Activated T-cell treated with anti-CD3 and anti-CD28 coated beads, Interleukin-2, amount 50 U/mL, for 72 hours (primary cell): ENCODE measurements at regions not wholly inside any gene's neighbourhood (a gene's known extent, or its start where the extent isn't known, plus 50 kb on each side); places are given as distances from the start of the nearest gene placed in this dataset.

Source experiments
- ATAC-seq, 2 donors: fragments of 150-1000 bp; cut with Tn5 transposase; replicated peaks in 1 of 2; 2 replicates each; pipeline ENCODE4 v1.10.0; 2021; ENCODE audit warnings: moderate library complexity in 2 of 2, mild to moderate bottlenecking in 1 of 2
- DNase-seq, 2 donors: peaks; one replicate each; pipeline ENCODE4 v3.0.0; 2021 to 2022; ENCODE audit warnings: mixed read lengths in 1 of 2
- H3K27ac Mint-ChIP-seq: one replicate; pipeline ENCODE4 v1.8.0; 2022; ENCODE audit warnings: mild to moderate bottlenecking, moderate library complexity, mixed read lengths
- H3K27me3 Mint-ChIP-seq: one replicate; pipeline ENCODE4 v1.8.0; 2022; ENCODE audit warnings: low read depth, mixed read lengths
- H3K36me3 Mint-ChIP-seq, 2 donors: one replicate each; pipeline ENCODE4 v1.8.0; 2022; ENCODE audit warnings: mixed read lengths in 2 of 2, mild to moderate bottlenecking in 1 of 2; ENCODE audit not compliant: insufficient read depth in 2 of 2
- H3K4me1 Mint-ChIP-seq: one replicate; pipeline ENCODE4 v1.8.0; 2022; ENCODE audit warnings: low read depth, mixed read lengths
- H3K4me3 Mint-ChIP-seq, 2 donors: one replicate each; pipeline ENCODE4 v1.8.0; 2022; ENCODE audit warnings: mild to moderate bottlenecking in 2 of 2, mixed read lengths in 2 of 2, moderate library complexity in 2 of 2
- H3K9me3 Mint-ChIP-seq, 2 donors: one replicate each; pipeline ENCODE4 v1.8.0; 2022; ENCODE audit warnings: mixed read lengths in 2 of 2

DNA sequence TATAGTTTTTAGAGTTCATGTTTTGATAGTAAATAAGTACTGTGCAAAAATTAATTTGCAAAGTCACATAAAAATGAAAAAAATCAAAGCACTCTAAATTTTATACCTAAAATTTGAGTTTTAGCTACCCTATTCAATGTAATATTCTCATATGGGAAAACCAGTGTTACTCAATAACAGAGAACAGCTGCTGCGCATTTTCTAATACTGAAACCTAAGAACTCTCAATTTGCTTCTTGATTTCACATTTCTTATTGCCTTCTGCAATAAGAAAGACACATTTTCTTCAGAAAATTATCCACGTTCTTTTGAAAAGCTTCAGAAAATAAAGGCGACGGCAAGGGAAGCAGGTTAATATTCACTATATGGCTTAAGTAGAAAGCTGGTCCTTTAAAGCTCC, 199.1 kb upstream of the CCDC150 start:
- no peak overlapping the region for H3K4me3 Mint-ChIP-seq

GRCh38 chr2:196441527-196441926, 198.0 kb upstream of the CCDC150 start:
- no peak overlapping the region for H3K27ac Mint-ChIP-seq
- ATAC-seq (peak in 1 of 2 donors; percentile 61), DNase-seq (peak in 1 of 2 donors; percentile 12)
- peaks cover 0 to 3% of the 10 kb centered on the region in 2 donors for H3K9me3 Mint-ChIP-seq
- no peaks in the 10 kb centered on the region for H3K4me1 Mint-ChIP-seq
- no peak overlapping the region for H3K4me3 Mint-ChIP-seq
- no peaks in the 10 kb centered on the region for H3K27me3 Mint-ChIP-seq
- H3K36me3 Mint-ChIP-seq = no peaks in the 10 kb centered on the region

More for the DNA sequence above, 199.1 kb upstream of the CCDC150 start:
- no peaks in the 10 kb centered on the region for H3K9me3 Mint-ChIP-seq
- no peaks in the 10 kb centered on the region for H3K27me3 Mint-ChIP-seq
- H3K36me3 Mint-ChIP-seq = no peaks in the 10 kb centered on the region
- ATAC-seq = no peak
- no peak overlapping the region for H3K27ac Mint-ChIP-seq
- H3K4me1 Mint-ChIP-seq = no peaks in the 10 kb centered on the region
- DNase-seq = no peak

- ATAC-seq (no peak), DNase-seq (no peak)
- H3K27me3 Mint-ChIP-seq = no peaks in the 10 kb centered on the region
- H3K27ac Mint-ChIP-seq = no peak overlapping the region
- no peaks in the 10 kb centered on the region for H3K36me3 Mint-ChIP-seq
- no peak overlapping the region for H3K4me3 Mint-ChIP-seq
- H3K9me3 Mint-ChIP-seq = peaks cover 0 to 3% of the 10 kb centered on the region in 2 donors
- H3K4me1 Mint-ChIP-seq = no peaks in the 10 kb centered on the region
These were observed 197.3 kb upstream of the CCDC150 start for GRCh38 chr2:196442211-196442610.

DNA sequence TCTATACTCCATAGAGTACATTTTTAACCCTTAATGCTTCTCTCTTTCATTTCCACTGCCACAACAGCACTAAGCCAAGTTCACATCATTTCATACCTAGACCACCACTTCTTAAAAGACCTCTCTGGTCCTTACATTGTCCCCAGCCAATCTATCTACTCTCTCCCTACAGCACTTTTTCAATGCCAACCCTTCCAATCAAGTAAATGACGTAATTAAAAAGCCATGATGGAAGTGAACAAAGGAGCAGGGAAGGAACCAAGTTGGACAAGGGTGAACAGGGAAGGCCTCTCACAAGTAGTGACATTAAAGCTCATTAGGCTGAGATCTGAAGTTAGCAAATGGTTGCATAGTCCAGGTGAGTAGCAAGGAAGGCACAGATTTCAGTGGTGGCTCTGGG, 195.1 kb upstream of the CCDC150 start:
- H3K27me3 Mint-ChIP-seq = no peaks in the 10 kb centered on the region
- DNase-seq (no peak), ATAC-seq (no peak)
- no peak overlapping the region for H3K4me3 Mint-ChIP-seq
- no peak overlapping the region for H3K27ac Mint-ChIP-seq
- H3K36me3 Mint-ChIP-seq = no peaks in the 10 kb centered on the region
- peaks cover 0 to 3% of the 10 kb centered on the region in 2 donors for H3K9me3 Mint-ChIP-seq
- no peaks in the 10 kb centered on the region for H3K4me1 Mint-ChIP-seq

GRCh38 chr2:196445991-196446390, 193.5 kb upstream of the CCDC150 start:
- Mint-ChIP-seq H3K4me3 (no peak overlapping the region), H3K9me3 (peaks cover 0 to 3% of the 10 kb centered on the region in 2 donors), H3K4me1 (no peaks in the 10 kb centered on the region), H3K36me3 (no peaks in the 10 kb centered on the region), H3K27me3 (no peaks in the 10 kb centered on the region), H3K27ac (no peak overlapping the region)
- DNase-seq (no peak), ATAC-seq (no peak)

DNA sequence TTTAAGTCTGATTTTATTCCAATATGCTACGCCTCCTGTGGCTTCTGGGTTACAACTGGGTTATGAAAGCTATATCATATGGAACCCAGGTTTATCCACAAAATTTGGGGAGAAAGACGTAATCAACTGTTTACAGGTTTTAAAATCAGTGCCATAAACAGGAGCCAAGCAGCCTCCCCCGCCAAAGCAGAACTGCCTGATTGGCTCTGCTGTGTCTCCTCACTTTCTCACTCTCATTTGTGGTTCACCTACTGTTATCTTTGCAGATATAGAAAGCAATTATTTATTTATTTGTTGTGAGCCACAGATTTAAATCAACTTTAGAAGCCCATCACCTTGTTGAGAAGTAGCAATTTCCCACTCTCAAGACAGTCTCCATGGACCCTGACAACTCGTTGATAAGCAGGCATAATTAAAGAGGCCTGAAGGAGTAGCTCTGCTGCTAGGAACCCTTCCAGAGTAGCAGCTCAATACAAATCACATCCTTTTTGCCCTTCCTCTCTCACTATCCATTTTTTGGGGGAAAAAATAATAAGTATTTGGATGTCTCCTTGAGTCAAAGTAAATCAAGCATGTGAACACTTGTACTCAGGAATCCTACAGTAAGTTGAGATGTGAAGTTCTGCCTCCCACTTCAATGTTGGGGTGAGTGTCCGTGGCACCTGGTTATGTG, 191.0 kb upstream of the CCDC150 start:
- DNase-seq = no peak
- Mint-ChIP-seq H3K27me3 (no peaks in the 10 kb centered on the region), H3K4me1 (no peaks in the 10 kb centered on the region), H3K4me3 (no peak overlapping the region), H3K9me3 (peaks cover 0 to 3% of the 10 kb centered on the region in 2 donors), H3K36me3 (no peaks in the 10 kb centered on the region), H3K27ac (no peak overlapping the region)
- no peak for ATAC-seq

GRCh38 chr2:196449083-196449482, 190.4 kb upstream of the CCDC150 start:
- ATAC-seq = peak in 1 of 2 donors; percentile 61
- DNase-seq = no peak
- Mint-ChIP-seq H3K4me1 (no peaks in the 10 kb centered on the region), H3K4me3 (no peak overlapping the region), H3K9me3 (peaks cover 0 to 3% of the 10 kb centered on the region in 2 donors), H3K36me3 (no peaks in the 10 kb centered on the region), H3K27ac (no peak overlapping the region), H3K27me3 (no peaks in the 10 kb centered on the region)

GRCh38 chr2:196452758-196453157, 186.8 kb upstream of the CCDC150 start:
- DNase-seq (no peak), ATAC-seq (no peak)
- no peaks in the 10 kb centered on the region for H3K4me1 Mint-ChIP-seq
- no peak overlapping the region for H3K27ac Mint-ChIP-seq
- H3K9me3 Mint-ChIP-seq = no peaks in the 10 kb centered on the region
- no peaks in the 10 kb centered on the region for H3K36me3 Mint-ChIP-seq
- H3K4me3 Mint-ChIP-seq = no peak overlapping the region
- peaks cover 18% of the 10 kb centered on the region for H3K27me3 Mint-ChIP-seq

DNA sequence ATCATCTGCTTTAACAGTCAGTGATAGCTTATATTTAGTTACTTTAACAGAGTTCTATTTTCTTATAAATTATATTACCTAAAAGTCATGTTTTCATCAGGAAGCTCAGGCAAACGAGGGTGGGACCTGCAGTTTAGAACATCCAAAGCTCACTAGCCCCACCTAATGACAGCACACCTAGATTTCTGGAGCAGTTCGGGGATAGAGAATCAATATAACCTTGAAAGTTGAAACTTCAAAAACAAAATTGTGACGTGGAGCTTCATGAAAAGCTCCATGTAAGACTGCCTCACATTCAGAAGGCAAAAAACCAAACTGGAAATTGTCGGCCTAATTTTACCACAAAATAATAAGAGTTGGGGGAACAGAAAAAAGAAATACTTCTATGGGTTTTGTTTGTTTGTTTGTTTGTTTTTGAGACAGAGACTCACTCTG, 185.9 kb upstream of the CCDC150 start:
- DNase-seq (peak; percentile 50 to 53), ATAC-seq (peak; percentile 55 to 58)
- H3K27me3 Mint-ChIP-seq = peaks cover 27% of the 10 kb centered on the region
- H3K9me3 Mint-ChIP-seq = no peaks in the 10 kb centered on the region
- H3K36me3 Mint-ChIP-seq = no peaks in the 10 kb centered on the region
- no peaks in the 10 kb centered on the region for H3K4me1 Mint-ChIP-seq
- H3K4me3 Mint-ChIP-seq = no peak overlapping the region
- no peak overlapping the region for H3K27ac Mint-ChIP-seq

GRCh38 chr2:196454492-196454891, 185.0 kb upstream of the CCDC150 start:
- H3K27ac Mint-ChIP-seq = no peak overlapping the region
- peaks cover 35% of the 10 kb centered on the region for H3K27me3 Mint-ChIP-seq
- H3K4me1 Mint-ChIP-seq = peaks cover 8% of the 10 kb centered on the region
- no peak overlapping the region for H3K4me3 Mint-ChIP-seq
- H3K36me3 Mint-ChIP-seq = no peaks in the 10 kb centered on the region
- DNase-seq = no peak
- no peaks in the 10 kb centered on the region for H3K9me3 Mint-ChIP-seq
- no peak for ATAC-seq

DNA sequence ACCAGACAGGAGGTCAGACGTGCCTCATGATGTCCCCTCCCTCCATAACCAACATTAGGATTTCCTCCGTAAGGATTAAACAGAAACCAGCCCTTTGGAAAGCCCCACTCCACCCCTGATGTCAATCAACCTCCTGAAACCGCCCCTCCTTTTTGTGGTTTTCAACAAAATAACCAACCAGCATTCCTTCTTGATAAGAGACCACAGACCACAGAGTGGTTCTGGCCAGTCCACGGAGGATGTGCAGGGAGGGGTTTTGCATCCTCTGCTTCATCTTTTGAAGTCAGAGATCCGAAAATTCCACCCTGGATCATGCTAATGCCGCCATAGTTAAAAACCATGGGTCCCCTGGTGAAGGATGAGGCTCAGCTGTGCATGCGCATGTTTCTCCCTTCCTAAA, 180.0 kb upstream of the CCDC150 start:
- Mint-ChIP-seq H3K4me1 (peaks cover 14% of the 10 kb centered on the region), H3K36me3 (no peaks in the 10 kb centered on the region), H3K27me3 (peaks cover 54% of the 10 kb centered on the region), H3K9me3 (no peaks in the 10 kb centered on the region), H3K27ac (no peak overlapping the region), H3K4me3 (peak overlapping the region; percentile 3 to 4)
- ATAC-seq (no peak), DNase-seq (no peak)

DNA sequence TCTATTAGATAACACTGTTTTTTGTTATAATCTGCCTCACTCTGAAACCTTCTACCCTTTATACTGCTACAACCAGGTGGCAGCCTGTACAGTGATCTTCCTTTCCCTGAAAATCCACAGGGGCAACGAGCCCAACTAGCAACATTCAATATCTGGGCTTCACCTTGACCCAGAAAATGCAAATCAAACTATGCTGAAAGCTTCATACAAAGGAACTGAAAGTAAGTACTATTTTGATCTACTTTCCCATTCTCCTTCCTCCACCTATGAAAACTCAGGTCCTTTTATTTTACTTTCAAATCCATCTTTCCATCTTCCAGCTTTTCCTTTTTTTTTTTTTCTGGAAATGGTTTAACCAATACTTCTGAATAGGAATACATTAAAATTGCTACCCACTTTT, 175.8 kb upstream of the CCDC150 start:
- no peak for ATAC-seq

DNA sequence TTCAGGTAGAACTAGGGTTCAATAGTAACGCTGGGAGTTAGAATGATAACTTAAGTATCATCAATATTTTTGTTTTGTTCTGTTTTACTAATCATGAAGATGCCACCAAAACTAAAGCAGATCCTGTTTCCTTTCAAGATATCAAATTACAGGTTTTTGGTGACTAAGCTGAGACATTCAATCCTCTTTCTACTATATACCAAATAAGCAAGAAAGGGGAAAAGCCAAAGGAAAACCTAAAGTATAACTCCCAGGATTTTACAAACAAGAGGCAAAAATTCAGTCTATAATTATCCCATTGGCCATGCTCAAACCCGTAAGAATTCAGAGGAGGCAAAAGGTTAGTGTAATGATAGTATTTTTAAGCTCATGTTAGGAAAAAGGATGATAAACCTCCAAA, 175.2 kb upstream of the CCDC150 start:
- peaks cover 27% of the 10 kb centered on the region for H3K27me3 Mint-ChIP-seq
- no peaks in the 10 kb centered on the region for H3K36me3 Mint-ChIP-seq
- no peak overlapping the region for H3K27ac Mint-ChIP-seq

More for the DNA sequence above, 175.8 kb upstream of the CCDC150 start:
- H3K4me1 Mint-ChIP-seq = peaks cover 14% of the 10 kb centered on the region
- no peak for DNase-seq
- H3K27me3 Mint-ChIP-seq = peaks cover 33% of the 10 kb centered on the region
- no peak overlapping the region for H3K4me3 Mint-ChIP-seq
- H3K36me3 Mint-ChIP-seq = no peaks in the 10 kb centered on the region
- H3K9me3 Mint-ChIP-seq = no peaks in the 10 kb centered on the region
- H3K27ac Mint-ChIP-seq = no peak overlapping the region

DNA sequence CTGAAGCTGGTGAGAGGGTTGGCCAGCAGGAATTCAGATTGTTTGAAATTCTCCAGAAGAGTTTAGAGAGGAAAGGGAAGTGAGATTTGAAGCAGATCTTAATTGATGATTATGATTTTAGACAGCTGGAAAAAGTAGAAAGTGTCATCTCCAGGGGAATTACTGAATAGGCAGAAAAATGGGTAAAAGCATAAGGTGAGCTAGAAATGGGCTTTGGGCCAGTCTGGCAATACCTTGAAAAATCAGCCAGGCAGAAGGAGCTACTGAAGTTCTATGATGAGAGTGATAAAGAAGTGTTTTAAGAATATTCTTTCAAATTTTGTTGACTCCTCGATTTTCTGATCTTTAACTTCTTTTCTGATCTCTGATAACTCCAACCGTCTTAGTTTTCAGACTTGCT, 172.9 kb upstream of the CCDC150 start:
- H3K27ac Mint-ChIP-seq = no peak overlapping the region
- no peak for DNase-seq
- H3K4me1 Mint-ChIP-seq = no peaks in the 10 kb centered on the region
- H3K36me3 Mint-ChIP-seq = no peaks in the 10 kb centered on the region
- ATAC-seq = no peak
- no peak overlapping the region for H3K4me3 Mint-ChIP-seq
- H3K27me3 Mint-ChIP-seq = peaks cover 8% of the 10 kb centered on the region
- H3K9me3 Mint-ChIP-seq = no peaks in the 10 kb centered on the region

More for the DNA sequence above, 175.2 kb upstream of the CCDC150 start:
- Mint-ChIP-seq H3K9me3 (no peaks in the 10 kb centered on the region), H3K4me3 (no peak overlapping the region), H3K4me1 (peaks cover 8% of the 10 kb centered on the region)
- DNase-seq (no peak), ATAC-seq (no peak)
